OCI-LY7 (cell line): ENCODE measurements at regions not wholly inside any gene's neighbourhood (a gene's known extent, or its start where the extent isn't known, plus 50 kb on each side); places are given as distances from the start of the nearest gene placed in this dataset.

Experiments used
- CTCF ChIP-seq: fragments of 200-600 bp; sonication (generic); conservative IDR thresholded peaks from 2 replicates; pipeline ENCODE4 v1.5.1; 2014; ENCODE audit warnings: mild to moderate bottlenecking, antibody characterized with exemption, low read length, moderate library complexity, mixed read lengths
- EZH2phosphoT487 ChIP-seq: fragments of 200-600 bp; sonication (generic); IDR thresholded peaks from 2 replicates; pipeline ENCODE4 v1.6.1; 2018; ENCODE audit warnings: low read depth, borderline replicate concordance, mild to moderate bottlenecking, mixed run types, antibody characterized with exemption, low read length, moderate library complexity, mixed read lengths

- TF ChIP-seq CTCF, result no peak
- TF ChIP-seq EZH2phosphoT487, result no peak
Measured at GRCh38 chr2:234814374-234814773, 137.4 kb upstream of the SH3BP4 start.
